Hepatocyte (in vitro differentiated cells): ENCODE measurements at regions not wholly inside any gene's neighbourhood (a gene's known extent, or its start where the extent isn't known, plus 50 kb on each side); places are given as distances from the start of the nearest gene placed in this dataset.

Source experiments
- EZH2 ChIP-seq: fragments of 200-600 bp; sonication (generic); IDR thresholded peaks from 2 replicates; pipeline ENCODE4 v1.6.1; 2016; ENCODE audit warnings: antibody characterized with exemption, mild to moderate bottlenecking, borderline replicate concordance
- EZH2phosphoT487 ChIP-seq: fragments of 200-600 bp; sonication (generic); IDR thresholded peaks from one replicate; pipeline ENCODE4 v1.6.1; 2018; ENCODE audit warnings: antibody characterized with exemption, mild to moderate bottlenecking, low read depth, moderate library complexity; ENCODE audit not compliant: unreplicated experiment, severe bottlenecking
- TF ChIP-seq, protein P1 (sequence below): fragments of 200-600 bp; sonication (generic); IDR thresholded peaks from 2 replicates; pipeline ENCODE4 v1.5.1; 2016; ENCODE audit warnings: antibody characterized with exemption, mild to moderate bottlenecking; ENCODE audit not compliant: poor library complexity

DNA sequence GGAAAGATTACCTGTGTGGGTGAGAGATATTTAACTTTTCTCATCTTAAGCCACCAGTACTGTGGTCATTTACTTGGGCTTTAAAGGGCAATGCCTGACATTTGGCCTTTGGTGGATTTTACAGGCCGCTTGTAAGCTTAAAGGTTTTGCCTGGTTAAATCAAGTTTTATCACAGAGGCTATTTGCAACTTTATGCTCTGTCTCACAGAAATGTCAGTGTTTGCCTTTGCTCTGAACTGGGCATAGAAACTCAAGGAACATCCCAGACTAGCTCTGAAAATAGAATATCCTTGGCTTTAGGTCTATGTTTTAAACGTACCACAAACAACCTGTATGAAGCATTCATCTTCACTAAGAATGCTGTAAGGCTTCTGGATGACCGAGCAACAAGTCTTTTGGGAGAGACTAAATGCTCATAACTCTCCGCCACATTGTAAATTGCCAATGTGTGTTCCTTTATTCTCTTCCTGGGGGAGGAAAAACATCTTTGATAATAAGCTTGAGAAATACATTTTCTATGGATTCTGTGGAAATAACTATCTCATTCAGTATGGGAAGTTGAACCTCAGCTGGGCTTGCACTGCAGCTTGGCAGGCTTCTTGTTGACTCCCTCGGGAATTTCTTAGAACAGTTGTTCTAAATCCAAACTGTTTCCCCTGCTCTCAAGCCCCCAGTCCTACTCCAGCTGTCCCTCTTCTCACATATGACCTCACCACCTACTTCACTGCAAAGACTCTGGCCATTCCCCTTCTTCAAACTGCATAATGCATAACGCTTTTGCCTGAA lies 105.8 kb upstream of the WDR44 start:
- TF ChIP-seq, protein P1, sequence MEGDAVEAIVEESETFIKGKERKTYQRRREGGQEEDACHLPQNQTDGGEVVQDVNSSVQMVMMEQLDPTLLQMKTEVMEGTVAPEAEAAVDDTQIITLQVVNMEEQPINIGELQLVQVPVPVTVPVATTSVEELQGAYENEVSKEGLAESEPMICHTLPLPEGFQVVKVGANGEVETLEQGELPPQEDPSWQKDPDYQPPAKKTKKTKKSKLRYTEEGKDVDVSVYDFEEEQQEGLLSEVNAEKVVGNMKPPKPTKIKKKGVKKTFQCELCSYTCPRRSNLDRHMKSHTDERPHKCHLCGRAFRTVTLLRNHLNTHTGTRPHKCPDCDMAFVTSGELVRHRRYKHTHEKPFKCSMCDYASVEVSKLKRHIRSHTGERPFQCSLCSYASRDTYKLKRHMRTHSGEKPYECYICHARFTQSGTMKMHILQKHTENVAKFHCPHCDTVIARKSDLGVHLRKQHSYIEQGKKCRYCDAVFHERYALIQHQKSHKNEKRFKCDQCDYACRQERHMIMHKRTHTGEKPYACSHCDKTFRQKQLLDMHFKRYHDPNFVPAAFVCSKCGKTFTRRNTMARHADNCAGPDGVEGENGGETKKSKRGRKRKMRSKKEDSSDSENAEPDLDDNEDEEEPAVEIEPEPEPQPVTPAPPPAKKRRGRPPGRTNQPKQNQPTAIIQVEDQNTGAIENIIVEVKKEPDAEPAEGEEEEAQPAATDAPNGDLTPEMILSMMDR = no peak
- TF ChIP-seq EZH2phosphoT487 (no peak), EZH2 (no peak)
